ENCODE measurements at regions not wholly inside any gene's neighbourhood (a gene's known extent, or its start where the extent isn't known, plus 50 kb on each side); places are given as distances from the start of the nearest gene placed in this dataset.
"Not testable (repeated sequence)": the region's sequence is repeated elsewhere in the genome, so short reads cannot be mapped to it uniquely, and the experiment has no call there.

- DNase-seq, result no peak
Measured at GRCh38 chr5:83802686-83803085, 82.0 kb upstream of the HAPLN1 start.

- DNase-seq, result no peak
Measured at GRCh38 chr5:83800201-83800600, 79.5 kb upstream of the HAPLN1 start.

GRCh38 chr5:83799020-83799419, 78.4 kb upstream of the HAPLN1 start:
- not testable (repeated sequence) for DNase-seq

- no peak for DNase-seq
Measured at GRCh38 chr5:83789371-83789770, 68.7 kb upstream of the HAPLN1 start.

GRCh38 chr5:83787631-83788030, 67.0 kb upstream of the HAPLN1 start:
- DNase-seq, result no peak

- no peak for DNase-seq
Measured at GRCh38 chr5:83785176-83785668, 64.6 kb upstream of the HAPLN1 start.

GRCh38 chr5:83780699-83781350, 60.2 kb upstream of the HAPLN1 start:
- no peak for DNase-seq

GRCh38 chr5:83777856-83778255, 57.2 kb upstream of the HAPLN1 start:
- no peak for DNase-seq

- no peak for DNase-seq
Measured at GRCh38 chr5:83776437-83777031, 55.9 kb upstream of the HAPLN1 start.
